HG03354 (cell line): ENCODE measurements at regions not wholly inside any gene's neighbourhood (a gene's known extent, or its start where the extent isn't known, plus 50 kb on each side); places are given as distances from the start of the nearest gene placed in this dataset.
"Not testable (repeated sequence)": the region's sequence is repeated elsewhere in the genome, so short reads cannot be mapped to it uniquely, and the experiment has no call there.

Experiments used
- ATAC-seq: cut with Tn5 transposase; IDR thresholded peaks from one replicate; pipeline ENCODE4 v1.9.1; 2021; ENCODE audit warnings: mild to moderate bottlenecking; ENCODE audit not compliant: unreplicated experiment, poor library complexity, severe bottlenecking

GRCh38 chr18:65221736-65222135, 529.1 kb upstream of the CDH7 start:
- no peak for ATAC-seq

- ATAC-seq = no peak
These were observed 529.7 kb upstream of the CDH7 start for GRCh38 chr18:65221115-65221514.

GRCh38 chr18:65215865-65216466, 534.8 kb upstream of the CDH7 start:
- no peak for ATAC-seq

- no peak for ATAC-seq
These were observed 536.4 kb upstream of the CDH7 start for GRCh38 chr18:65214456-65214855.

GRCh38 chr18:65206551-65207260, 544.1 kb upstream of the CDH7 start:
- ATAC-seq = no peak

- no peak for ATAC-seq
These were observed 548.7 kb upstream of the CDH7 start for GRCh38 chr18:65202091-65202490.

GRCh38 chr18:65175681-65176080, 575.1 kb upstream of the CDH7 start:
- no peak for ATAC-seq

- ATAC-seq = not testable (repeated sequence)
These were observed 588.7 kb upstream of the CDH7 start for GRCh38 chr18:65162086-65162485.

GRCh38 chr18:65146482-65147021, 604.3 kb upstream of the CDH7 start:
- ATAC-seq = no peak

- ATAC-seq = no peak
These were observed 605.5 kb upstream of the CDH7 start for GRCh38 chr18:65145312-65145711.

GRCh38 chr18:65133610-65134009, 617.2 kb upstream of the CDH7 start:
- ATAC-seq = no peak

- no peak for ATAC-seq
These were observed 626.2 kb upstream of the CDH7 start for GRCh38 chr18:65124633-65125032.

GRCh38 chr18:65103864-65104263, 646.9 kb upstream of the CDH7 start:
- ATAC-seq = no peak

GRCh38 chr18:65093346-65093745, 657.5 kb upstream of the CDH7 start:
- no peak for ATAC-seq

- ATAC-seq = no peak
These were observed 659.0 kb upstream of the CDH7 start for GRCh38 chr18:65091744-65092329.

GRCh38 chr18:65082907-65083306, 667.9 kb upstream of the CDH7 start:
- no peak for ATAC-seq

GRCh38 chr18:65081786-65082185, 669.0 kb upstream of the CDH7 start:
- ATAC-seq = no peak

- ATAC-seq = no peak
These were observed 677.7 kb upstream of the CDH7 start for GRCh38 chr18:65073060-65073550.

- no peak for ATAC-seq
These were observed 693.3 kb upstream of the CDH7 start for GRCh38 chr18:65057439-65058083.

GRCh38 chr18:65056575-65056974, 694.2 kb upstream of the CDH7 start:
- ATAC-seq = no peak
